ENCODE measurements at regions not wholly inside any gene's neighbourhood (a gene's known extent, or its start where the extent isn't known, plus 50 kb on each side); places are given as distances from the start of the nearest gene placed in this dataset.

DNA sequence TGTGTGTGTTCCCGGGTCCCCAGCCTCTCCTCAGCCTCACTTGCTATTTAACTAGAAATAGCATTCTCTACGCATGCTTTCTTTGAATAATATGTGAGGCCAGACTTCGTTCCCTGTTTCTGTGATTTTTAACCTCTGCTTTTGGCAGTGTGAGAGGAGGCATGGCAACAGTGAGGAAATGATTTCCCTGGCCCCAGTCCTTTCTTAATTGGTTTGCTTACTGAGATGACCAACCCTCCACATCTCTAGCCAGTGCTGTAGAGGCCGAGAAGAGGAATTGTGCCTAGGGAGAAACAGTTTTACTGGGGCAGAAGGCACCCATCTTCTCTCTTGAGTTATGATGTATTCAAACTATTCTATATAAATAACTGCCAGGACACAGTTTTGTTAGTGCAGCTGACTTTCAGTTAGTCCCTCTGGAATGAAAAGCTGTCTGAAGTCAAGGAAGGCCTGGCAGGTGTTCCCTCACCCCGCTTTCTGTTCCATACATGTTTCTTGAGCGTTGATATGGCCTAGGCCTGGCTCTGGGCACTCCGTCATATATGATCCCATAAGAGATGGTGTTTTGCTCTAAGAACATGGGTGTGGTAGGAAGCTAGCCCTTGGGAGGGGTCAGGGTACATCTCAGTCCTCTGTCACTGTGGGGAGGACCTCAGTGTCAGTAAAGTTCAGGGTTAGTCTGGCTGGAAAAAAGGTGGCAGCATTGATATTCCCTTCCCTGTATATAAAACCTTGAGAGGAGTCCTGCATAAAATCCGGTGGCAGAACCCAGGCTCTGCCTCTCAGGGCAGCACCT, 73.7 kb upstream of the NPAS1 start:
- no peak for DNase-seq

- no peak for DNase-seq
Measured at GRCh38 chr19:46946611-46947238, 72.9 kb upstream of the NPAS1 start.

GRCh38 chr19:46947866-46948265, 71.8 kb upstream of the NPAS1 start:
- no peak for DNase-seq

DNA sequence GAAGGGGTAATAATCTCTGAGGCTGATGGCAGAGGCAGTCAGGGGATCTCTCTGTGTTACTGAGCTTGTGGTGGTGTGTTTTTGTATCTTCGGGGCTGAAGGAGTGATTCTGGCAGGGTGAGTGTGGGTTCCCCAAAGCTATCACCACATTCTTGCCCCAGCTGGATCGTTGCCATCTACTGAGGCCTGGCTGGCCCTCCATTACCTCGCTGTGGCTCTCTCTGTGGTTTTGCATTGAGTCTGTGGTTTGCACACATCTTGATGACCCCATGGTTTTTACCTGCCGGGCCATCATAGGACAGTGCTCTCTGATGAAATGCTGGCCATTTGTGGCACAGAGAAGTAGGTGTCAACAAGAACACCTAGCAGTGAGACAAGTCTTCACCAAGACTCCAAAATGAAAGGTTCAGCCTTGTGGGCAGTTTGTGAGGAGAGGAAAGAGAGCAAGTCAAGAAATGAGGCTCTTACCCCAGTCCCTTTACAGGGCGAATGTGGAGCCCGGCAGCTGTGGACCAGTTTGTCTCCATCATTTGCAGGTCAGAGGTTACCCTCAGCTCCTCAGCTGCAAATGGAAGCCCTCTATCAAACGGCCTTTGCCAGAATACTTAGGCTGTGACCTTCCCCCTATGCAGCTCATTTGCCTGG, 69.0 kb upstream of the NPAS1 start:
- no peak for DNase-seq

DNA sequence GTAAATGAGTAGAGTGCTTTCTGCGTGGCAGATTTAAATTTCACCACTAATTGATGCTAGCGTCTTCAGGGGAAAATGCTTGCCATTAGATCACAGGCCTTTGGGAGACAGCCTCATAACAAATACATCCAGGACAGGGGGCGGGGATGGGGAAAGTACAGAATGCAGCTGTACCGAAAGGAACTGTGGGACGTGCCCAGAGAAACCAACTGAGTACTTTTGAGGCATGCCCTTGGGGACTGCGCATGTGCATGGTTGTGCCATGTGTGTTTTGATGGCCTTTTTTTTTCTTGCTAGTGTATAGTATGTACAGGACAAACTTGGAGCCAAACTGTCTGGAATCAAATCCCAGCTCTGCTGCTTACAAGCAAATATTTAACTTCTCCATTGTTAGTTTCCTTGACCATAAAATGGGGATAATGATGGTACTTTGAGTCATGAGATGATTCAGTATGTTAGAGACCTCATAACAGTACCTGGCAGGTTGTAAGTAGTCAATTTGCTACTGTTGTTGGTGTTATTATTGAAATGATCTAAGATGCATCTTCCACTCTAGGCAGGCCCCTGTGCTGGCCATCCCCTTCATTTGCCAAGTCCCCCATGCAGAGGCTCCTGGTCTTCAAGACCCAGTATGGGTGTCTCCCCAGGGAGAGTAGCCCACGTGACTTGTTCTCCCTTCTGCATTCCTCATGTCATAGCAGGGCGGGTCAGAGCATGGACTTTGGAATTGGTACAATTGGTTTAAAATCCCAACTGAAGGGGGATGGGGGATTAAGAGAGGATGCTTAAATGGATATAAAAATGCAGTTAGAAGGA, 68.3 kb upstream of the NPAS1 start:
- peak; percentile 75 for DNase-seq

GRCh38 chr19:46952874-46953273, 66.8 kb upstream of the NPAS1 start:
- DNase-seq, result no peak

GRCh38 chr19:46953955-46954501, 65.6 kb upstream of the NPAS1 start:
- no peak for DNase-seq

GRCh38 chr19:46954502-46954992, 65.1 kb upstream of the NPAS1 start:
- no peak for DNase-seq

GRCh38 chr19:46954993-46955812, 64.4 kb upstream of the NPAS1 start:
- DNase-seq, result peak; percentile 22

GRCh38 chr19:46955813-46956371, 63.7 kb upstream of the NPAS1 start:
- no peak for DNase-seq

DNA sequence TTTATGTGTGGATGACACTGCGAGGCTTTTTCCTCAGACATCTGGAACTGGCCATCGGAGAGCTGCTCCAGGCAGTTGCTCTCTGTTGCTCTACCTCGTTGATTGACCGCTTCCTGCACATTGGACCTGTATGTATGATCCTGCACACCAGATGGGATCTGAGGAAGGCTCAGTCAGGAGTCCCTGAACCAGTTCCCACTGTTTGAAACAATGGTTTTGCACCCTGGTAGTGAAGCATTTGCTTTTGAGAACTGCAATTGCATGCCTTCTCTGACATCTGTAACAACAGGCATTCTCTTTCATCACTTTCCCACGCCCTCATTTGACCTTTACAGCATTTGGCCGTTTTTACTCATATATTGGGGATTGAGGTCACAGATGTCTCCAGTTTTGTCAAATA, 61.1 kb upstream of the NPAS1 start:
- no peak for DNase-seq

DNA sequence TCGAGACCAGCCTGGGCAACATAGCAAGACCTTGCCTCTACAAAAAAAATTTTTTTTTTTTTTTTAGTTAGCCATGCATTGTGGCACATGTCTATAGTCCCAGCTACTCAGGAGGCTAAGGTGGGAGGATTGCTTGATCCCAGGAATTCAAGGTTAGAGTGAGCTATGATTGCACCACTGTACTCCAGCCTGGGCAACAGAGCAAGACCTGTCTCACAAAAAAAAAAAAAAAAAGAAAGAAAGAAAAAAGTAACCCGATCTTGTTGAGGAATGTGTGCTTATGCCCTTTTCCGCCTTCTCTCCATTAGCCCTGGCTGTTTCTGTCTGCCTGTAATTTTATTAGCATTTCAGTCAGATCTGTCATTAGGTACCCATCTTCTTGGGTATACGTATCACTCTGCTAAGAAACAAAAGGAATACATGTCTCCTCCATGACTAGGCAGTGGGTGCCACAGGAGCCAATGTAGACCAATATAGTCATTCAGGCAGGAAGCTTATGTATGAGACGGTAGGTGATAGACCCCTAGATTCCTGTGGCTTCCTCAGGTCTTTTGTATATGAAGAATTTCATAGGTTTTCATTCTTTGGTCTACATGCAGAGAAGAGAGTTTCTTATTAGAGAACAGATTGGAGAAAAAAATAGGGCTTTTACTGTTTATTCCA, 59.6 kb upstream of the NPAS1 start:
- no peak for DNase-seq

DNA sequence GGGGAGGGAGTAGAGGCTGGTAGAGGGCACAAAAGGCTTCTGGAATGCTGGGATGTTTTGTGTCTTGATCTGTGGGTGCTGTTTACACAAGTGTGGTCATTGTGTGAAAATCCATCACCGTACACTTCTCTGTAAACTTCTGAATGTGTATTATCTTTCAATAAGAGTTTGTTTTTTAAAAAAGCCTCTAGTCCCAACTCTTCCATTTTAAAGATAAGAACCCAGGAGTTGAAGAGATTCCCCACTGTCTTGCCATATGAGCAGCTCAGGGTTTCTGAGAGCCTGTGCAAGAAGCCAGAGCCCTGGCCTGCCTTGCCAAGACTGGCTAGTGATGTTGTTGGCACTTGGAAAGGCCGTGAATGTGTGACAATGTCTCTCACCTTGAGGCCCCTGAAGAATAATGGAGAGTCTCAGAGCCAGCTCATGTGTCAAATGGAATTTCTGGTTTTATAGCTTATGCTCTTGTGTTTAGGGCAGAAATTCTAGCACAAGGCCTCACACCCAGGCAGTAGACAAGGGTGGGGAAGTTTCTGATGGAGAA, 57.5 kb upstream of the NPAS1 start:
- no peak for DNase-seq

- DNase-seq, result no peak
Measured at GRCh38 chr19:46963093-46963734, 56.4 kb upstream of the NPAS1 start.

DNA sequence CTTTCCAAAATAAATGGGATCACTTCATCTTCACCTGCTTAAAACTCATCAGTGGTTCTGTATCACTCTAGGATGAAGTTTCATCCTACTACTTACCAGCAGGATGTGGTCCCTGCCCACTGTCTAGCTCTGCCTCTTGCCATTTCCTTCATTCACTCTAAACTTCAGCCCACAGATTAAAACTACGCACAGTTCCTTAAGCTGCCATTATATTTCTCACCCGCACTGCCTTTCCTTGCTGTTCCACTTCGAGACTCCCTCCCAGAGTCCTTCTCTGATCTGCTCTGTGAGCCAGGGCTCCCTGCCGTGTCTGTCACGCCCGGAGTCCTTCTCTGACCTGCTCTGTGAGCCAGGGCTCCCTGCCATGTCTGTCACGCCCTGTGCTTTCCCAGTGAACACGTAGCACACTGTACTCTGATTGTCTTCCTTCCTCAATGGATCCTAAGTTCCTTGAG, 52.0 kb upstream of the NPAS1 start:
- peak; percentile 38 for DNase-seq
